ENCODE measurements at regions not wholly inside any gene's neighbourhood (a gene's known extent, or its start where the extent isn't known, plus 50 kb on each side); places are given as distances from the start of the nearest gene placed in this dataset.

- H3K4me2 ChIP-seq: no peak overlapping the region
- H3K9me2 ChIP-seq (ENCODE audit: insufficient read depth): no peaks in the 10 kb centered on the region
- TF ChIP-seq, protein P1, sequence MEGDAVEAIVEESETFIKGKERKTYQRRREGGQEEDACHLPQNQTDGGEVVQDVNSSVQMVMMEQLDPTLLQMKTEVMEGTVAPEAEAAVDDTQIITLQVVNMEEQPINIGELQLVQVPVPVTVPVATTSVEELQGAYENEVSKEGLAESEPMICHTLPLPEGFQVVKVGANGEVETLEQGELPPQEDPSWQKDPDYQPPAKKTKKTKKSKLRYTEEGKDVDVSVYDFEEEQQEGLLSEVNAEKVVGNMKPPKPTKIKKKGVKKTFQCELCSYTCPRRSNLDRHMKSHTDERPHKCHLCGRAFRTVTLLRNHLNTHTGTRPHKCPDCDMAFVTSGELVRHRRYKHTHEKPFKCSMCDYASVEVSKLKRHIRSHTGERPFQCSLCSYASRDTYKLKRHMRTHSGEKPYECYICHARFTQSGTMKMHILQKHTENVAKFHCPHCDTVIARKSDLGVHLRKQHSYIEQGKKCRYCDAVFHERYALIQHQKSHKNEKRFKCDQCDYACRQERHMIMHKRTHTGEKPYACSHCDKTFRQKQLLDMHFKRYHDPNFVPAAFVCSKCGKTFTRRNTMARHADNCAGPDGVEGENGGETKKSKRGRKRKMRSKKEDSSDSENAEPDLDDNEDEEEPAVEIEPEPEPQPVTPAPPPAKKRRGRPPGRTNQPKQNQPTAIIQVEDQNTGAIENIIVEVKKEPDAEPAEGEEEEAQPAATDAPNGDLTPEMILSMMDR (conservative IDR thresholded peaks at IDR 0.05): no peak
- TF ChIP-seq EZH2 (IDR thresholded peaks at IDR 0.05; ENCODE audit: low read depth): no peak
- intact Hi-C loops (cut with micrococcal nuclease; ENCODE audit: unreplicated experiment): no loop called here
- CTCF ChIA-PET: no interaction called here
- H2AFZ ChIP-seq: no peak overlapping the region
- no peak overlapping the region for H3K4me3 ChIP-seq
- no peaks in the 10 kb centered on the region for H3K27me3 ChIP-seq (ENCODE audit: insufficient read depth, low read depth)
- POLR2A ChIA-PET (ENCODE audit: unreplicated experiment): no interaction called here
- H3F3A ChIP-seq (ENCODE audit: insufficient read depth, low read depth): no peaks in the 10 kb centered on the region
- no TSS peak for BruUV-seq (replicated peaks)
- no peaks in the 10 kb centered on the region for H3K4me1 ChIP-seq (replicated peaks; ENCODE audit: insufficient read depth)
- no peak for DNase-seq
- no peaks in the 10 kb centered on the region for H3K9me3 ChIP-seq (ENCODE audit: insufficient read depth, low read depth)
- no peaks in the 10 kb centered on the region for H4K20me1 ChIP-seq (ENCODE audit: insufficient read depth)
- H3K36me3 ChIP-seq (ENCODE audit: low read depth): no peaks in the 10 kb centered on the region
- H3K27ac ChIP-seq: no peak overlapping the region
- no peaks in the 10 kb centered on the region for H3K79me2 ChIP-seq (ENCODE audit: low read depth)
Measured at GRCh38 chr3:145357453-145357852, 803.5 kb downstream of the PLOD2 start.

- no TSS peak for BruUV-seq (replicated peaks)
Measured at GRCh38 chr3:145359040-145359439, 801.9 kb downstream of the PLOD2 start.

DNA sequence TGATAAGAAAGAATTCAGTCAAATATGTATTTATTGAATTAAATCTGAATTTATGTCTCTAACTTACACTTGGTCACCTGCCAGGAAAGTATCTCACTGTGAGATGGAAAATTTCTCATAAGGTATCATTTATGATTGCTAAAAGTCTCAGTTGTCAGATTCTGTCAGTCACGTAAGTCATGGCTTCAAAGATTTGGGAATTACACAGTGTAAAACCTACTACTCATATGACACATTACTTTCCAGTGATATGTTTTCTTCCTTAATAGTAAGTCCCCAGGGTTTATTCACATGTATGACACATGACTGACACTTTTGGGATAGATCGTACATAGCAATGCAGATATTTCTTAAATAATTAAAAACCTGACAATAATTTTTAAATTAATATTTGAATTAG lies 792.2 kb downstream of the PLOD2 start:
- BruUV-seq (replicated peaks): no TSS peak
- intact Hi-C loops (cut with micrococcal nuclease; ENCODE audit: unreplicated experiment): no loop called here
- CTCF ChIA-PET: no interaction called here

More at GRCh38 chr3:145359040-145359439, 801.9 kb downstream of the PLOD2 start:
- CTCF ChIA-PET: no interaction called here
- intact Hi-C loops (cut with micrococcal nuclease; ENCODE audit: unreplicated experiment): no loop called here
- Histone ChIP-seq H3K4me3 (no peak overlapping the region), H3F3A (ENCODE audit: insufficient read depth, low read depth) (no peaks in the 10 kb centered on the region), H3K27me3 (ENCODE audit: insufficient read depth, low read depth) (no peaks in the 10 kb centered on the region), H3K79me2 (ENCODE audit: low read depth) (no peaks in the 10 kb centered on the region), H3K9me2 (ENCODE audit: insufficient read depth) (no peaks in the 10 kb centered on the region), H3K9me3 (ENCODE audit: insufficient read depth, low read depth) (no peaks in the 10 kb centered on the region), H3K4me2 (no peak overlapping the region), H3K36me3 (ENCODE audit: low read depth) (no peaks in the 10 kb centered on the region), H4K20me1 (ENCODE audit: insufficient read depth) (no peaks in the 10 kb centered on the region), H2AFZ (no peak overlapping the region), H3K4me1 (replicated peaks; ENCODE audit: insufficient read depth) (no peaks in the 10 kb centered on the region), H3K27ac (no peak overlapping the region)
- DNase-seq: no peak
- no peak for TF ChIP-seq EZH2 (IDR thresholded peaks at IDR 0.05; ENCODE audit: low read depth)
- TF ChIP-seq, protein P1 (conservative IDR thresholded peaks at IDR 0.05): no peak
- POLR2A ChIA-PET (ENCODE audit: unreplicated experiment): no interaction called here

More for the DNA sequence above, 792.2 kb downstream of the PLOD2 start:
- Histone ChIP-seq H3K4me1 (replicated peaks; ENCODE audit: insufficient read depth) (no peaks in the 10 kb centered on the region), H3K4me3 (no peak overlapping the region), H4K20me1 (ENCODE audit: insufficient read depth) (no peaks in the 10 kb centered on the region), H3K9me2 (ENCODE audit: insufficient read depth) (no peaks in the 10 kb centered on the region), H3K4me2 (no peak overlapping the region), H3K79me2 (ENCODE audit: low read depth) (no peaks in the 10 kb centered on the region), H3K27me3 (ENCODE audit: insufficient read depth, low read depth) (no peaks in the 10 kb centered on the region), H3K27ac (no peak overlapping the region), H3F3A (ENCODE audit: insufficient read depth, low read depth) (no peaks in the 10 kb centered on the region), H3K36me3 (ENCODE audit: low read depth) (no peaks in the 10 kb centered on the region), H3K9me3 (ENCODE audit: insufficient read depth, low read depth) (no peaks in the 10 kb centered on the region), H2AFZ (no peak overlapping the region)
- POLR2A ChIA-PET (ENCODE audit: unreplicated experiment): no interaction called here
- TF ChIP-seq, protein P1 (conservative IDR thresholded peaks at IDR 0.05): no peak
- TF ChIP-seq EZH2 (IDR thresholded peaks at IDR 0.05; ENCODE audit: low read depth): no peak
- no peak for DNase-seq

All from PC-9 (cell line).